BE2C (cell line): ENCODE measurements at regions not wholly inside any gene's neighbourhood (a gene's known extent, or its start where the extent isn't known, plus 50 kb on each side); places are given as distances from the start of the nearest gene placed in this dataset.

Source experiments
- DNase-seq: peaks from one replicate; pipeline ENCODE4 v3.0.0-alpha.2; 2020
- H3K27me3 ChIP-seq: fragments of 250-450 bp; sonication (Bioruptor Pico); 2 replicates; pipeline ENCODE4 v1.5.1; 2020; ENCODE audit warnings: mild to moderate bottlenecking
- H3K36me3 ChIP-seq: fragments of 250-450 bp; sonication (Bioruptor Pico); 2 replicates; pipeline ENCODE4 v1.5.1; 2020; ENCODE audit warnings: mild to moderate bottlenecking
- H3K4me1 ChIP-seq: fragments of 250-450 bp; sonication (Bioruptor Pico); 2 replicates; pipeline ENCODE4 v1.5.1; 2020
- H3K4me3 ChIP-seq: 2 replicates; pipeline ENCODE4 v1.5.1; 2011; ENCODE audit warnings: low read depth, low read length
- H3K9me3 ChIP-seq: fragments of 250-450 bp; sonication (Bioruptor Pico); 2 replicates; pipeline ENCODE4 v1.5.1; 2020
- TF ChIP-seq, protein P1 (sequence below): IDR thresholded peaks from 2 replicates; pipeline ENCODE4 v1.5.1; 2012; ENCODE audit warnings: mild to moderate bottlenecking, low read depth, low read length

DNA sequence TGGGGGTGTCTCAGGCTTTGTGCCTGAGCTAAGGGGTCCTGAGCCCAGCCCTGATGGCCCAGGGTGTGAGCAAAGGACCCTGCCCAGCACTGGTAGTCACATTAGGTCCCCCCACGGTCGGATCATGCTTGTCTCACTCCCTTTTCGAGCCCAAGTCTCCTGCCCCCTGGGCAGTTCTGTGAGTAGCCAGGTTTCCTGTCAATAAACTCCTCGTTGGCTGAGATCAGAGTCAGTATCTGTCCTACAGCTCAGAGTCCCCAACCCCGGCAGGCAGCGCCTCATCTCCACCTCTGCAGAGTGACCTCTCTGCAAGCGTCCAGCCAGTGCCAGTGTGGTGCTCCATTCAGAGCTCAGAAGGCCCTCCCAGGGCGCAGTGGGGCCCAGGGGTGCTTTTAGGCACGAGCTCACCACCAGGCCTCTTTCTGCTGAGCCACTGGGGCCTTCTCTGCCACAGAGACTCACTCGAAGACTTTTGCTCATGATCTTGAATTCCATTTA lies 93.7 kb upstream of the PMEPA1 start:
- Histone ChIP-seq H3K4me1 (no peaks in the 10 kb centered on the region), H3K36me3 (no peaks in the 10 kb centered on the region), H3K9me3 (no peaks in the 10 kb centered on the region), H3K27me3 (no peaks in the 10 kb centered on the region), H3K4me3 (no peak overlapping the region)
- TF ChIP-seq, protein P1, sequence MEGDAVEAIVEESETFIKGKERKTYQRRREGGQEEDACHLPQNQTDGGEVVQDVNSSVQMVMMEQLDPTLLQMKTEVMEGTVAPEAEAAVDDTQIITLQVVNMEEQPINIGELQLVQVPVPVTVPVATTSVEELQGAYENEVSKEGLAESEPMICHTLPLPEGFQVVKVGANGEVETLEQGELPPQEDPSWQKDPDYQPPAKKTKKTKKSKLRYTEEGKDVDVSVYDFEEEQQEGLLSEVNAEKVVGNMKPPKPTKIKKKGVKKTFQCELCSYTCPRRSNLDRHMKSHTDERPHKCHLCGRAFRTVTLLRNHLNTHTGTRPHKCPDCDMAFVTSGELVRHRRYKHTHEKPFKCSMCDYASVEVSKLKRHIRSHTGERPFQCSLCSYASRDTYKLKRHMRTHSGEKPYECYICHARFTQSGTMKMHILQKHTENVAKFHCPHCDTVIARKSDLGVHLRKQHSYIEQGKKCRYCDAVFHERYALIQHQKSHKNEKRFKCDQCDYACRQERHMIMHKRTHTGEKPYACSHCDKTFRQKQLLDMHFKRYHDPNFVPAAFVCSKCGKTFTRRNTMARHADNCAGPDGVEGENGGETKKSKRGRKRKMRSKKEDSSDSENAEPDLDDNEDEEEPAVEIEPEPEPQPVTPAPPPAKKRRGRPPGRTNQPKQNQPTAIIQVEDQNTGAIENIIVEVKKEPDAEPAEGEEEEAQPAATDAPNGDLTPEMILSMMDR = no peak
- no peak for DNase-seq

GRCh38 chr20:57802765-57803507 lies 93.1 kb upstream of the PMEPA1 start:
- no peak for DNase-seq

GRCh38 chr20:57801581-57801980 lies 91.8 kb upstream of the PMEPA1 start:
- no peaks in the 10 kb centered on the region for H3K9me3 ChIP-seq
- no peaks in the 10 kb centered on the region for H3K27me3 ChIP-seq
- TF ChIP-seq, protein P1 = no peak
- no peaks in the 10 kb centered on the region for H3K4me1 ChIP-seq
- H3K36me3 ChIP-seq = no peaks in the 10 kb centered on the region
- H3K4me3 ChIP-seq = no peak overlapping the region
- DNase-seq = no peak

More at GRCh38 chr20:57802765-57803507, 93.1 kb upstream of the PMEPA1 start:
- Histone ChIP-seq H3K36me3 (no peaks in the 10 kb centered on the region), H3K27me3 (no peaks in the 10 kb centered on the region), H3K4me3 (no peak overlapping the region), H3K4me1 (no peaks in the 10 kb centered on the region), H3K9me3 (no peaks in the 10 kb centered on the region)
- TF ChIP-seq, protein P1 = no peak

DNA sequence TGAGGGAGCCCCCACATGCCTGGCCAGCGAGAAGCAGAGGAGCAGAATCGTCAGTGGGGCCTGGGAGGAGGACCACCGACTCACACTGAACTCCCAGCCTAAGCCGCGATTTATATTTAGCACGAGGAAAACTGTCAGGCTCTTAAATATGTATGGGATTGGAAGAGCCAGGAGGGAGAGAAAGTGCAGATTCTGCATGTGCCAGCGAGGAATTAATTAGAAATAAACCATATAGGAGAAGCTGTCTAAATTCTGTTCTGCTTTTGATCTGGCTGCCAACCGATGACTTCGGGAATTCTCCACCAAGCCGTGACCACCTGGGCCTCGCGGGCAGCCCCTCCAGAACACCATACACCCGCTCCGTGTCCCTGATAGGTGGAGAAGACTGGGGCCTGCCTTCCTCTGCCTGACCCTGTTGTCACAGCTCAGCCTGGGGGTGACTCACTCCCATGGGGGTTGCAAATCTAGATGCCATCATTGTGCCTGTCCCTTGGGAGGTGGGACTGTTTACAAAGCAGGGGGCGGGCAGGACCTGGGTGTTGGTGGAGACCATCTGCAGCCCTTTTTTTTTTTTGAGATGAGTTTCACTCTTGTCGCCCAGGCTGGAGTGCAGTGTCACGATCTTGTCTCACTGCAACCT lies 91.1 kb upstream of the PMEPA1 start:
- Histone ChIP-seq H3K4me3 (no peak overlapping the region), H3K27me3 (no peaks in the 10 kb centered on the region), H3K9me3 (no peaks in the 10 kb centered on the region), H3K4me1 (no peaks in the 10 kb centered on the region), H3K36me3 (no peaks in the 10 kb centered on the region)
- TF ChIP-seq, protein P1 = no peak
- peak; percentile 37 for DNase-seq

GRCh38 chr20:57797401-57797800 lies 87.6 kb upstream of the PMEPA1 start:
- no peak for DNase-seq
- Histone ChIP-seq H3K36me3 (no peaks in the 10 kb centered on the region), H3K9me3 (no peaks in the 10 kb centered on the region), H3K27me3 (no peaks in the 10 kb centered on the region), H3K4me3 (no peak overlapping the region), H3K4me1 (no peaks in the 10 kb centered on the region)
- TF ChIP-seq, protein P1 = no peak
